GM12873 (cell line): ENCODE measurements at regions not wholly inside any gene's neighbourhood (a gene's known extent, or its start where the extent isn't known, plus 50 kb on each side); places are given as distances from the start of the nearest gene placed in this dataset.

Experiments used
- TF ChIP-seq, protein P1 (sequence below): IDR thresholded peaks from 2 replicates; pipeline ENCODE4 v1.5.1; 2012; ENCODE audit warnings: low read depth, mild to moderate bottlenecking, moderate library complexity, low read length, control low read depth; ENCODE audit not compliant: insufficient read depth; ENCODE audit errors: missing control alignments

- TF ChIP-seq, protein P1, sequence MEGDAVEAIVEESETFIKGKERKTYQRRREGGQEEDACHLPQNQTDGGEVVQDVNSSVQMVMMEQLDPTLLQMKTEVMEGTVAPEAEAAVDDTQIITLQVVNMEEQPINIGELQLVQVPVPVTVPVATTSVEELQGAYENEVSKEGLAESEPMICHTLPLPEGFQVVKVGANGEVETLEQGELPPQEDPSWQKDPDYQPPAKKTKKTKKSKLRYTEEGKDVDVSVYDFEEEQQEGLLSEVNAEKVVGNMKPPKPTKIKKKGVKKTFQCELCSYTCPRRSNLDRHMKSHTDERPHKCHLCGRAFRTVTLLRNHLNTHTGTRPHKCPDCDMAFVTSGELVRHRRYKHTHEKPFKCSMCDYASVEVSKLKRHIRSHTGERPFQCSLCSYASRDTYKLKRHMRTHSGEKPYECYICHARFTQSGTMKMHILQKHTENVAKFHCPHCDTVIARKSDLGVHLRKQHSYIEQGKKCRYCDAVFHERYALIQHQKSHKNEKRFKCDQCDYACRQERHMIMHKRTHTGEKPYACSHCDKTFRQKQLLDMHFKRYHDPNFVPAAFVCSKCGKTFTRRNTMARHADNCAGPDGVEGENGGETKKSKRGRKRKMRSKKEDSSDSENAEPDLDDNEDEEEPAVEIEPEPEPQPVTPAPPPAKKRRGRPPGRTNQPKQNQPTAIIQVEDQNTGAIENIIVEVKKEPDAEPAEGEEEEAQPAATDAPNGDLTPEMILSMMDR: no peak
These were observed 631.9 kb downstream of the PRELID2 start for GRCh38 chr5:145203193-145203592.

GRCh38 chr5:145198525-145199260 lies 636.4 kb downstream of the PRELID2 start:
- TF ChIP-seq, protein P1: no peak

- TF ChIP-seq, protein P1: no peak
These were observed 645.4 kb downstream of the PRELID2 start for GRCh38 chr5:145189746-145190145.

GRCh38 chr5:145180371-145180770 lies 654.8 kb downstream of the PRELID2 start:
- TF ChIP-seq, protein P1: no peak

- TF ChIP-seq, protein P1: no peak
These were observed 656.3 kb downstream of the PRELID2 start for GRCh38 chr5:145178641-145179523.

- TF ChIP-seq, protein P1: no peak
These were observed 659.1 kb downstream of the PRELID2 start for GRCh38 chr5:145176041-145176440.

DNA sequence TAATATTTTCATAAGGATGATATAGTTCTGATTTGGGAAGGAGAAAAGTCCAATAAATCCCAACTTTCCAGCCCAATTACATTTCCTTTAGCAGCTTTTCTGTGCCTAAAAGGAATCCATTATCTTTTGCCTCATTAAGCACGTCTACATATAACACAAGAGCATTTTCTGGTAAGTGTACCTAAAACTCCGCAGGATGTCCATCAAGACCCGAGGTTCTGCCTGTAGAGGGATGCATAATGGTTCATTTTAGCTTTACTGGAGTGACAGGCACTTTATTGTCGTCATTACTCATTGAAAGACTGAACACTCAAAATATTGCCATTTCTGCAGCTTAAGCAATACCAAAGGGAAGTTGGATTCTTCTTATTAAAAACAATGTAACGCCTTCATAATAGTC lies 669.0 kb downstream of the PRELID2 start:
- TF ChIP-seq, protein P1: no peak
